ENCODE measurements at regions not wholly inside any gene's neighbourhood (a gene's known extent, or its start where the extent isn't known, plus 50 kb on each side); places are given as distances from the start of the nearest gene placed in this dataset.

DNA sequence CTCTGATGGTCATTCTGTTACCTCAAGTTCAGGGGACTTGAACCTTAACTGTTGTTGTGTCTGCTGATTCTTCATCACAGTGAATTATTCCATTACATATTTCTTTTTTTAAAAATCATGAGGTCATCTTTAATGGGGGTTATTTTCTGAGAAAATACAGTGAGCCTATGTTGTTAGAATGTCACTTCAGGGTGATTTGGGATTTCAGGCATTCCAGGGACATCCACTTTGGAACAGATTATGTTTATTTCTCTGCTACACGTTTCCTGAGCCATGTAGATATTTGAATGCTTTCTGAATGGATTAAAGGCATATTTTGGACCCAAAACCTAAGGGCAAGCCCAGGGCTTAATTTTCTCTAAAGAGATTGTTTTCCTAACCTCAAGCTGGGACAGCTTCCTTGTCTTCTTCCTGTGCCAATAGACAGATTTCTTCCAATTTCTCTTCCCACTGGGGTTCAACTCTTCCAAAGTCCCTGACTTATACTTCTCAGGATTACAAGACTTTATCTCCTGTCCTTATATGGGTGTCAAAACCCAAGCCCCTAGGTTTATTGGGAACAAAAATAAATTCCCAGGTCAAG, 271.7 kb downstream of the ARHGAP12 start:
- Histone ChIP-seq H3K4me2 (ENCODE audit: low read length) (no peak overlapping the region), H3K9me3 (ENCODE audit: low read length) (no peaks in the 10 kb centered on the region), H3K4me1 (ENCODE audit: insufficient read depth, low read length, severe bottlenecking) (no peaks in the 10 kb centered on the region), H2AFZ (ENCODE audit: low read length) (no peak overlapping the region), H3K9ac (ENCODE audit: low read length) (no peak overlapping the region), H3K27me3 (ENCODE audit: insufficient read depth, low read length) (no peaks in the 10 kb centered on the region), H3K9me2 (ENCODE audit: low read depth, low read length) (no peaks in the 10 kb centered on the region), H3F3A (ENCODE audit: insufficient read depth, low read length) (no peaks in the 10 kb centered on the region), H3K4me3 (ENCODE audit: low read depth, low read length, poor library complexity, severe bottlenecking) (no peak overlapping the region), H3K79me2 (ENCODE audit: insufficient read depth, low read length) (no peaks in the 10 kb centered on the region), H3K27ac (ENCODE audit: low read depth, low read length, poor library complexity, severe bottlenecking) (no peak overlapping the region), H4K20me1 (ENCODE audit: insufficient read depth, low read length) (no peaks in the 10 kb centered on the region), H3K36me3 (ENCODE audit: insufficient read depth, low read length) (no peaks in the 10 kb centered on the region)
- TF ChIP-seq, protein P1, sequence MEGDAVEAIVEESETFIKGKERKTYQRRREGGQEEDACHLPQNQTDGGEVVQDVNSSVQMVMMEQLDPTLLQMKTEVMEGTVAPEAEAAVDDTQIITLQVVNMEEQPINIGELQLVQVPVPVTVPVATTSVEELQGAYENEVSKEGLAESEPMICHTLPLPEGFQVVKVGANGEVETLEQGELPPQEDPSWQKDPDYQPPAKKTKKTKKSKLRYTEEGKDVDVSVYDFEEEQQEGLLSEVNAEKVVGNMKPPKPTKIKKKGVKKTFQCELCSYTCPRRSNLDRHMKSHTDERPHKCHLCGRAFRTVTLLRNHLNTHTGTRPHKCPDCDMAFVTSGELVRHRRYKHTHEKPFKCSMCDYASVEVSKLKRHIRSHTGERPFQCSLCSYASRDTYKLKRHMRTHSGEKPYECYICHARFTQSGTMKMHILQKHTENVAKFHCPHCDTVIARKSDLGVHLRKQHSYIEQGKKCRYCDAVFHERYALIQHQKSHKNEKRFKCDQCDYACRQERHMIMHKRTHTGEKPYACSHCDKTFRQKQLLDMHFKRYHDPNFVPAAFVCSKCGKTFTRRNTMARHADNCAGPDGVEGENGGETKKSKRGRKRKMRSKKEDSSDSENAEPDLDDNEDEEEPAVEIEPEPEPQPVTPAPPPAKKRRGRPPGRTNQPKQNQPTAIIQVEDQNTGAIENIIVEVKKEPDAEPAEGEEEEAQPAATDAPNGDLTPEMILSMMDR (IDR thresholded peaks at IDR 0.05; ENCODE audit: low read length): no peak
- no peak for TF ChIP-seq EZH2 (IDR thresholded peaks at IDR 0.05; ENCODE audit: borderline replicate concordance, low read length)

GRCh38 chr10:31652038-31652437, 276.6 kb downstream of the ARHGAP12 start:
- no peak overlapping the region for H3K27ac ChIP-seq (ENCODE audit: low read depth, low read length, poor library complexity, severe bottlenecking)
- H3K9me2 ChIP-seq (ENCODE audit: low read depth, low read length): no peaks in the 10 kb centered on the region
- no peaks in the 10 kb centered on the region for H3K36me3 ChIP-seq (ENCODE audit: insufficient read depth, low read length)
- no peak overlapping the region for H2AFZ ChIP-seq (ENCODE audit: low read length)
- H3K79me2 ChIP-seq (ENCODE audit: insufficient read depth, low read length): no peaks in the 10 kb centered on the region
- H4K20me1 ChIP-seq (ENCODE audit: insufficient read depth, low read length): no peaks in the 10 kb centered on the region
- no peak overlapping the region for H3K4me2 ChIP-seq (ENCODE audit: low read length)
- no peaks in the 10 kb centered on the region for H3K9me3 ChIP-seq (ENCODE audit: low read length)
- H3K4me1 ChIP-seq (ENCODE audit: insufficient read depth, low read length, severe bottlenecking): no peaks in the 10 kb centered on the region
- H3K27me3 ChIP-seq (ENCODE audit: insufficient read depth, low read length): no peaks in the 10 kb centered on the region
- TF ChIP-seq, protein P1 (IDR thresholded peaks at IDR 0.05; ENCODE audit: low read length): no peak
- TF ChIP-seq EZH2 (IDR thresholded peaks at IDR 0.05; ENCODE audit: borderline replicate concordance, low read length): no peak
- H3K9ac ChIP-seq (ENCODE audit: low read length): no peak overlapping the region
- no peaks in the 10 kb centered on the region for H3F3A ChIP-seq (ENCODE audit: insufficient read depth, low read length)
- no peak overlapping the region for H3K4me3 ChIP-seq (ENCODE audit: low read depth, low read length, poor library complexity, severe bottlenecking)

GRCh38 chr10:31650010-31650409, 278.6 kb downstream of the ARHGAP12 start:
- no peaks in the 10 kb centered on the region for H3K4me1 ChIP-seq (ENCODE audit: insufficient read depth, low read length, severe bottlenecking)
- no peak overlapping the region for H3K4me2 ChIP-seq (ENCODE audit: low read length)
- H3K9me3 ChIP-seq (ENCODE audit: low read length): no peaks in the 10 kb centered on the region
- H3K4me3 ChIP-seq (ENCODE audit: low read depth, low read length, poor library complexity, severe bottlenecking): no peak overlapping the region
- H3K9me2 ChIP-seq (ENCODE audit: low read depth, low read length): no peaks in the 10 kb centered on the region
- H3K79me2 ChIP-seq (ENCODE audit: insufficient read depth, low read length): no peaks in the 10 kb centered on the region
- TF ChIP-seq EZH2 (IDR thresholded peaks at IDR 0.05; ENCODE audit: borderline replicate concordance, low read length): no peak
- TF ChIP-seq, protein P1 (IDR thresholded peaks at IDR 0.05; ENCODE audit: low read length): no peak
- H3K27ac ChIP-seq (ENCODE audit: low read depth, low read length, poor library complexity, severe bottlenecking): no peak overlapping the region
- H2AFZ ChIP-seq (ENCODE audit: low read length): no peak overlapping the region
- no peaks in the 10 kb centered on the region for H3K36me3 ChIP-seq (ENCODE audit: insufficient read depth, low read length)
- no peak overlapping the region for H3K9ac ChIP-seq (ENCODE audit: low read length)
- no peaks in the 10 kb centered on the region for H3F3A ChIP-seq (ENCODE audit: insufficient read depth, low read length)
- H4K20me1 ChIP-seq (ENCODE audit: insufficient read depth, low read length): no peaks in the 10 kb centered on the region
- no peaks in the 10 kb centered on the region for H3K27me3 ChIP-seq (ENCODE audit: insufficient read depth, low read length)

Measured in OCI-LY1 (cell line).